ENCODE measurements at regions not wholly inside any gene's neighbourhood (a gene's known extent, or its start where the extent isn't known, plus 50 kb on each side); places are given as distances from the start of the nearest gene placed in this dataset.
A peak's percentile ranks its signal among the peaks of the same experiment; 100 is the strongest.

- TF ChIP-seq CTCF (IDR thresholded peaks at IDR 0.05; ENCODE audit: insufficient read depth, low read depth, low read length, missing control alignments), result no peak
- no peak overlapping the region for H3K4me3 ChIP-seq (ENCODE audit: low read length)
- DNase-seq (ENCODE audit: low read depth), result peak; percentile 71
Measured at GRCh38 chr2:18645315-18645714, 55.9 kb upstream of the NT5C1B start.

- DNase-seq (ENCODE audit: low read depth), result no peak
- TF ChIP-seq CTCF (IDR thresholded peaks at IDR 0.05; ENCODE audit: insufficient read depth, low read depth, low read length, missing control alignments), result no peak
- no peak overlapping the region for H3K4me3 ChIP-seq (ENCODE audit: low read length)
Measured at GRCh38 chr2:18644115-18644462, 54.7 kb upstream of the NT5C1B start.

- TF ChIP-seq CTCF (IDR thresholded peaks at IDR 0.05; ENCODE audit: insufficient read depth, low read depth, low read length, missing control alignments), result no peak
- no peak overlapping the region for H3K4me3 ChIP-seq (ENCODE audit: low read length)
- DNase-seq (ENCODE audit: low read depth), result no peak
Measured at GRCh38 chr2:18643326-18644114, 54.2 kb upstream of the NT5C1B start.

- DNase-seq (ENCODE audit: low read depth), result no peak
- TF ChIP-seq CTCF (IDR thresholded peaks at IDR 0.05; ENCODE audit: insufficient read depth, low read depth, low read length, missing control alignments), result no peak
- no peak overlapping the region for H3K4me3 ChIP-seq (ENCODE audit: low read length)
Measured at GRCh38 chr2:18641823-18642222, 52.5 kb upstream of the NT5C1B start.

- peak; percentile 13 for DNase-seq (ENCODE audit: low read depth)
- no peak overlapping the region for H3K4me3 ChIP-seq (ENCODE audit: low read length)
- no peak for TF ChIP-seq CTCF (IDR thresholded peaks at IDR 0.05; ENCODE audit: insufficient read depth, low read depth, low read length, missing control alignments)
Measured at GRCh38 chr2:18639756-18640453, 50.5 kb upstream of the NT5C1B start.
